ENCODE measurements at regions not wholly inside any gene's neighbourhood (a gene's known extent, or its start where the extent isn't known, plus 50 kb on each side); places are given as distances from the start of the nearest gene placed in this dataset.

GRCh38 chr4:17096692-17097091 lies 198.2 kb upstream of the LDB2 start:
- H3K4me3 ChIP-seq = no peak overlapping the region
- H3K9me3 ChIP-seq = no peaks in the 10 kb centered on the region
- H3K4me1 ChIP-seq = no peaks in the 10 kb centered on the region
- no peak for DNase-seq
- H3K27ac ChIP-seq = no peak overlapping the region
- H3K27me3 ChIP-seq (ENCODE audit: insufficient read depth in 3 of 3, low read length in 2 of 3) = no peaks in the 10 kb centered on the region
- intact Hi-C loops (cut with DNase I) = no loop called here
- no peak for TF ChIP-seq CTCF (IDR thresholded peaks at IDR 0.05)
- H3K36me3 ChIP-seq (ENCODE audit: insufficient read depth in 1 of 2, low read depth in 1 of 2) = no peaks in the 10 kb centered on the region
- 77 to 82% (median 80%) methylated on average over 5 of the region's 5 CpGs for WGBS, 3 donors
- no peak for ATAC-seq

GRCh38 chr4:17095771-17096170 lies 197.3 kb upstream of the LDB2 start:
- Histone ChIP-seq H3K9me3 (no peaks in the 10 kb centered on the region), H3K36me3 (ENCODE audit: insufficient read depth in 1 of 2, low read depth in 1 of 2) (no peaks in the 10 kb centered on the region), H3K4me1 (no peaks in the 10 kb centered on the region), H3K27me3 (ENCODE audit: insufficient read depth in 3 of 3, low read length in 2 of 3) (no peaks in the 10 kb centered on the region), H3K27ac (no peak overlapping the region), H3K4me3 (no peak overlapping the region)
- ATAC-seq (no peak), DNase-seq (no peak)
- no peak for TF ChIP-seq CTCF (IDR thresholded peaks at IDR 0.05)
- intact Hi-C loops (cut with DNase I) = no loop called here
- 78 to 87% (median 84%) methylated on average over 2 of the region's 2 CpGs for WGBS, 3 donors

GRCh38 chr4:17094876-17095210 lies 196.4 kb upstream of the LDB2 start:
- no peak for TF ChIP-seq CTCF (IDR thresholded peaks at IDR 0.05)
- no peaks in the 10 kb centered on the region for H3K27me3 ChIP-seq (ENCODE audit: insufficient read depth in 3 of 3, low read length in 2 of 3)
- intact Hi-C loops (cut with DNase I) = no loop called here
- no peaks in the 10 kb centered on the region for H3K4me1 ChIP-seq
- H3K4me3 ChIP-seq = no peak overlapping the region
- H3K36me3 ChIP-seq (ENCODE audit: insufficient read depth in 1 of 2, low read depth in 1 of 2) = no peaks in the 10 kb centered on the region
- 21 to 31% (median 24%) methylated on average over 3 of the region's 3 CpGs for WGBS, 3 donors
- H3K27ac ChIP-seq = no peak overlapping the region
- DNase-seq = no peak
- ATAC-seq = no peak
- H3K9me3 ChIP-seq = no peaks in the 10 kb centered on the region

- ATAC-seq (no peak), DNase-seq (no peak)
- Histone ChIP-seq H3K27me3 (ENCODE audit: insufficient read depth in 3 of 3, low read length in 2 of 3) (no peaks in the 10 kb centered on the region), H3K4me1 (no peaks in the 10 kb centered on the region), H3K36me3 (ENCODE audit: insufficient read depth in 1 of 2, low read depth in 1 of 2) (no peaks in the 10 kb centered on the region), H3K9me3 (no peaks in the 10 kb centered on the region), H3K27ac (no peak overlapping the region), H3K4me3 (no peak overlapping the region)
- TF ChIP-seq CTCF (IDR thresholded peaks at IDR 0.05) = no peak
- intact Hi-C loops (cut with DNase I) = no loop called here
- 9 to 15% (median 15%) methylated on average over 4 of the region's 4 CpGs for WGBS, 3 donors
These were observed 195.9 kb upstream of the LDB2 start for GRCh38 chr4:17094159-17094875.

GRCh38 chr4:17093481-17093880 lies 195.0 kb upstream of the LDB2 start:
- H3K9me3 ChIP-seq = no peaks in the 10 kb centered on the region
- no peaks in the 10 kb centered on the region for H3K27me3 ChIP-seq (ENCODE audit: insufficient read depth in 3 of 3, low read length in 2 of 3)
- no peak for DNase-seq
- 56 to 69% (median 62%) methylated on average over 5 of the region's 5 CpGs for WGBS, 3 donors
- no peak overlapping the region for H3K4me3 ChIP-seq
- no peak for ATAC-seq
- no peak for TF ChIP-seq CTCF (IDR thresholded peaks at IDR 0.05)
- no peak overlapping the region for H3K27ac ChIP-seq
- H3K4me1 ChIP-seq = no peaks in the 10 kb centered on the region
- intact Hi-C loops (cut with DNase I) = no loop called here
- no peaks in the 10 kb centered on the region for H3K36me3 ChIP-seq (ENCODE audit: insufficient read depth in 1 of 2, low read depth in 1 of 2)
